HG03097 (cell line): ENCODE measurements at regions not wholly inside any gene's neighbourhood (a gene's known extent, or its start where the extent isn't known, plus 50 kb on each side); places are given as distances from the start of the nearest gene placed in this dataset.
"Not testable (repeated sequence)": the region's sequence is repeated elsewhere in the genome, so short reads cannot be mapped to it uniquely, and the experiment has no call there.

Experiments
- ATAC-seq: cut with Tn5 transposase; IDR thresholded peaks from one replicate; pipeline ENCODE4 v1.9.1; 2021; ENCODE audit not compliant: unreplicated experiment, low FRiP score

DNA sequence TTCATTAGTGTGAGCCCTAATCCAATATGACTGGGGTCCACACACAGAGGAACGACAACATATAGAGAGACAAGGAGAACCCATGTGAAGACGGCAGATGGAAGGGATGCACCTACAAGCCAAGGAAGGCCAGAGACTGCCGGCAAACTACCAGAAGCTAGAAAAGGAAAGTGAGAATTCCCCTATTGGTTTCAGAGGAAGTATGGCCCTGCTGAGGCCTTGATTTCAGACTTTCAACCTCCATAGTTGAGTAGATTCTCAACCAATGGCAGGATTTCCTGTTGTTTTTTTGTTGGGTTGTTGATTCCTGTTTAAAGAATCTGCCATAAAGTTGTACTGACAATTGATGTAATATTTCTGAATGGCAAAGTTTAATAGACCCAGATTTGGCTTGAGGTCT lies 241.5 kb downstream of the SATB2 start:
- no peak for ATAC-seq

DNA sequence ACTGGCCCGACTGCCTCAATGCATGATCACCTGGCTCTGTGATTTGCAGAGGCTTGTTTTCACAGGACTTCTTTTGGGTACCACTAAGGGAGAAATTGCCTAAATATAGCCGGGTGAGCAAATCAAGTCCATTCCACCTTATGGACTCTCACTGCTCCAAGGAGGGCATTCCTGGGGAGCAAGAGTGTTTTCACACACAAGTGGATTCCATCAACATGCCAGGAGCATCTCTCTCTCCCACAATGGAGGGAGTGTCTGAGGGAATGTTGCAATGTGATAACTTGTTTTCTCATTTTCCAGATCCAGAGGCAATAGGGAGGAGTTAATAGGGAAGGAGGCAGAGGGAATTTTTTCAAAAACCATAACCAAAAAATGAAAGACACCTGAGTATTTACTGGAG lies 250.7 kb downstream of the SATB2 start:
- ATAC-seq: no peak

DNA sequence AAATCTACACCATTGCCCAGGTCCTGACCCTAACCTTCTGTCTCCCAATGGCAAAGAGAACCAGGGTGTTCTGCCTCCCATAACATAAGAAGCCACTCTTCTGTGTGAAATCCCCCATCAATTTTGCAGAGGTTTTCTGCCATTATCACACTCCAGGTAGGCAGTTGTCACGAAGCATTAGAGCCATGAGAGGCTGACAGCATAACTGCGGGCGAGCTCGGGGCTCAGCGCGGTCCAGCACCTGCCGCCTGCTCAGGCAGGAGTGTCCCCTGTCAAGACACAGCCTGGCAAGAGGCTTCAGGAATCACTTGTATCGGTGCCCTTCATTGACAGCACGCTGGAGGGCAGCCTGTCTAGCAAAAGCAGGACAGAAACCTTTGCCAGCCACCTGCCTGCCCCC lies 251.2 kb downstream of the SATB2 start:
- no peak for ATAC-seq

DNA sequence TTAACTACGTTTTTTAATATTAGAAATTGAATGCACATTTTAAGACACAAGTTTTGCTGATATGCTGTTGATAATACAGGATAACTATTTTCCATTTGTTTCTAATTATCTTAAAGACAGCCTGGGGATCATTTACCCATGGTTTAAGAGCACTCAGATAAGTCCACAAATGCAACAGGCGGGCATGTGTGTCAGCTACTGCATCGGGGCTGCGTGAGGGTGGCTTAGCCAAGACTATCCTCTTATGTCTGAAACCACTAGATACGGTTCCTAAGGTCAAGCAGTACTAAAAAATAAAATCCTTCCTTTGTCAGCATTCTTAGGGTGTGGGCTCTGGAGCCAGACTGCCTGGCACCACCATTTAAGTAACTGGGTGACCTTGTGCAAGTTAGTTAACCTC lies 254.8 kb downstream of the SATB2 start:
- ATAC-seq: no peak

DNA sequence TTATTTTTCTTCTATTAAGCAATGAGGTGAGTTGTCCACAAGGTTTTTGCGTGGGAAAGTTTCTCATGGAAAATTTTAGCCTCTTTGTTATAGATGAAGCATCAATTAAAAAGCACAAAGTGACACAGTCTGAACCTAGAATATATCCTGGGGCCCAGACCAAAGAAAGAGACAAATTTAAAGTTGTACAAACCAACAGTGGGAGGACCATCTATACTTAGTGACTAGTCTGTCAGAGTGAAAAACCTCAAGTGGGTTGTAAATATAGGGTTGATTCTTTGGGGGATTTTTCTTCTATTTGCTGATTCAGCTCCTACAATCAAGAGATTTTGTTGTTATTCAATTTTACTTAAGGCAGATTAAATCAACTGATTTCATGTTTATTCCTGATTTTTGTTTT lies 256.2 kb downstream of the SATB2 start:
- ATAC-seq: no peak

DNA sequence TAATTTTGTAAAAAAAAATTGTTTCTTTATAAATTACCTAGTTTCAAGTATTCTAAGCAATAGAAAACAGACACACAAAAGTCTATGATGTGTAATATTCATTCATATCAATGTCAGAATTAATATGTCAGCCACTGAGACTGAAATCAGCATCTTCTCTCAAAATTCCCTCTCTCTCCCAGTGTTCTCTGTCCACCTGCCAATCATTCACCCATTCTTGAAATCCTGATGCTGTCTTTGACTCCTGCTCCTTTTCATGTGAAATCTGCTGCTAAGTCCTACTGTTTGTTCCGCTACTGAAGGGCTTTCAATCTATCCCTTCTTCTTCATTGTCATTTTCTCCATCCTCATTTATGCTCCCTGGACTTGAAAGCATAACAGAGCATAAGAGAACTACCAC lies 257.9 kb downstream of the SATB2 start:
- no peak for ATAC-seq

DNA sequence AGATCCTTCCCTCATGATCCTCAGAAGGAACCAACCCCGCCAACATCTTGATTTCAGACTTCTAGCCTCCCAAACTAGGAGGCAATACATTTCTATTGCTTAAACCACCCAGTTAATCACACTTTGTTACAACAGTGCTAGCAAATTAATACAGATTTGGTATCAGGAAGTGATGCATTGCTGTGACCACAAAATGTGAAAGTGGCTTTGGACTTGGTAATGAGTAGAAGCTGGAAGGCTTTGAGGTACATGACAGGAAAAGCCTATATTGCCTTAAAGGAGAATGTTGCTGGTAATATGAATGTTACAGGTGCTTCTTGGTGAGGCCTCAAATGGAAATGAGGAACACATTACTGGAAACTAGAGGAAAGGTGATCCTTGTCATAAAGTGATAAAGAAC lies 260.3 kb downstream of the SATB2 start:
- no peak for ATAC-seq

DNA sequence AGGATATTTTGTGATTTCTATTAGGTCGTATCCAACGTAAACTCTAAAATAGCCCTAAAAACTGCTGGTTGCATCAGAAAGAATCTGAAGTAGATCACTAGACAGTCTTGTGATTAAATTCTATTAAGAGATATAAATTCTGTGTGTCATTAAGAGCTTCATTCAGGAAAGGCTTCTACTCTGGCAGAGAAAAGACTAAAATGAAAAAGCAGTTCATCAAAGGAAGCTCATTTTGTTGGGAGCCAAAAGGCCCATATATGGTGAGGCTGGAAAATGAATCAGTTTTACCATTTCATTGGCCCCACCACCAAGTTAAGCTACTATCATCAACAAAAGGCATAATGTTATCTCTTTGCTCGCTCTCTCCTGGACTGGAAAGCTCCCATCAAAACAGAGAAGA lies 261.1 kb downstream of the SATB2 start:
- ATAC-seq: no peak

DNA sequence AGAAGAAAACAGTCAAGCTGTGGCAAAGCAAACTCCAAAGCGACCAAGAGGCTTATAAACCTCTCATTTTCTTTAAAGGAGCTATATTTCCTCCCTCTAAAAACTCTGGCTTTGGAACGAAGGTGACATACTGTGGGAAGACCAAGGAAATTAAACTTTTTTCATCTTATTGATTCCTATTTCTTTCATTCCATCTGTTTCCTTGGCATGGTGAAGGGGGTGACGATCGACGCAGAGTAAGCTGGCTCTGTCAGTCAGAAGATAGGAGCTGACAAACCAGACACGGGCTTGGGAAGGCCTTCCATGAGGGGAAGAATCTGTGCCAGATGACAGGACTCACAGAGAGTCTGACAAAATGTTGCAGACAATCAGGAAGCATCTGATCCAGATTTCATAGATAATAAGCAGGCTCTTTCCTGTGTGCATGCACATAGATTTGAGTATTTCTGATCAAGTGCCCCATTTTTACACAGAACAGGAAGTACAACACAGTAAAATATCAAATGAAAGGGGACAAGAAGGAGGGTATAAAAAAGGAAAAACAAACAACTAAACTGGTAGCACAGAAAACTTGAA lies 261.7 kb downstream of the SATB2 start:
- ATAC-seq: no peak

DNA sequence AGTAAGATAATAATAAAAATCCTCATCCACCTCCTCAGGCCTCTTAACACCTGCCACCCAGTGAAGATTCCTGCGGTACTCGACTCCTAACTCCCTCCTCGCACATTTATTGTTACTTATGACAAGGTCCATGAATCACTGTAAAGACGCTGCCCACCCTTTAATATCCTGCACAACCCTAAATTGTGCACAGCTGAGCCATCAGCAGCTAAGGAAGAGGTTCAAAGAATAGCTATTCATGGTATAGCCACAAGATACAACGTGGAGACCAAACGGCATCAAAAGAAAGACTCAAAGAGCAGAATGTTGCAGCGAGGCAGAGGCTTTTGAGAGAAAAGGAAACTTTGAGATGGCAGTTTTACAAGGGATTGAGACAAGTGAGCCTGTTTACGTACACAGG lies 266.3 kb downstream of the SATB2 start:
- no peak for ATAC-seq

DNA sequence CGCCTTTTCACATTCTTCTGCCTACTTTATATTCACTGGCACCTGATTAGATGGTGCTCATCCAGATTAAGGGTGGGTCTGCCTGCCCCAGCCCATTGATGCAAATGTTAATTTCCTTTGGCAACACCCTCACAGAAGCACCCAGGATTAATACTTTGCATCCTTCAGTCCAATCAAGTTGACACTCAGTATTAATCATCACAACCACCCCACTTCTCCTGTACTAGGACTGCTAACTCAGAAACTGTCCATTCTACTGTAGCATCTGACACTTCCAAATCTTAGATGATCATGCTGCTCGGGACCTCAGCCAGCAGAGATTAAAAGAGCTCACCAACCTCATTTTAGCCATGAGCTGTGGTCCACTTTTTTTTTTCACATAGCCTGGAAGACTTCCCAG lies 268.5 kb downstream of the SATB2 start:
- no peak for ATAC-seq

DNA sequence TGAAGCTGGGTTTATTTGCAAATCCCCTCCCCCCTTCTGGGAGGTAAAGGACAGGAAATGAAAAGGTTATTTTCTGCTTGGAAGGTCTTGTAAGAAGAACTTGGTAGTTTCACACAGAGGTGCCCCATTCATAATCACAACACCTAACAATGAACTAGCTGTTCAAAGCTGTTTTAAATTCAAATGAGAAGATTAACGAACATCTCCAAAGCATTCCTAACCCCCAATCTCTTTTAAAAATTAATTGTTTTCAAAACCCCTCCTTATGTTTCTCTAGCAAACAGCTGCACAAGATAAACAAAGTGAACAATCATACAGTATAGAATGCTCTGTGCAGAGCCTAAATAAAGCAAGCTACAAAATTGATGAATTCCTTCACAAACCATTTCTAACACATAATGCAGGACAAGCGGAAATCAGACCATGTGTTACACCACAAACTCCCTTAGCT lies 271.4 kb downstream of the SATB2 start:
- ATAC-seq: no peak

DNA sequence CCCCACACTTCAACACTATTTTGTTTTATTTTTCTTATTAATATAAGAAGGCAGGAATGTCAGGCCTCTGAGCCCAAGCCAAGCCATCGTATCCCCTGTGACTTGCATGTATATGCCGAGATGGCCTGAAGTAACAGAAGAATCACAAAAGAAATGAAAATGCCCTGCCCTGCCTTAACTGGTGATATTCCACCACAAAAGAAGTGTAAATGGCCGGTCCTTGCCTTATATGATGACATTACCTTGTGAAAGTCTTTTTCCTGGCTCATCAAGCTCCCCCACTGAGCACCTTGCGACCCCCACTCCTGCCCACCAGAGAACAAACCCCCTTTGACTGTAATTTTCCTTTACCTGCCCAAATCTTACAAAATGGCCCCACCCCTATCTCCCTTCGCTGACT lies 272.6 kb downstream of the SATB2 start:
- ATAC-seq: not testable (repeated sequence)

DNA sequence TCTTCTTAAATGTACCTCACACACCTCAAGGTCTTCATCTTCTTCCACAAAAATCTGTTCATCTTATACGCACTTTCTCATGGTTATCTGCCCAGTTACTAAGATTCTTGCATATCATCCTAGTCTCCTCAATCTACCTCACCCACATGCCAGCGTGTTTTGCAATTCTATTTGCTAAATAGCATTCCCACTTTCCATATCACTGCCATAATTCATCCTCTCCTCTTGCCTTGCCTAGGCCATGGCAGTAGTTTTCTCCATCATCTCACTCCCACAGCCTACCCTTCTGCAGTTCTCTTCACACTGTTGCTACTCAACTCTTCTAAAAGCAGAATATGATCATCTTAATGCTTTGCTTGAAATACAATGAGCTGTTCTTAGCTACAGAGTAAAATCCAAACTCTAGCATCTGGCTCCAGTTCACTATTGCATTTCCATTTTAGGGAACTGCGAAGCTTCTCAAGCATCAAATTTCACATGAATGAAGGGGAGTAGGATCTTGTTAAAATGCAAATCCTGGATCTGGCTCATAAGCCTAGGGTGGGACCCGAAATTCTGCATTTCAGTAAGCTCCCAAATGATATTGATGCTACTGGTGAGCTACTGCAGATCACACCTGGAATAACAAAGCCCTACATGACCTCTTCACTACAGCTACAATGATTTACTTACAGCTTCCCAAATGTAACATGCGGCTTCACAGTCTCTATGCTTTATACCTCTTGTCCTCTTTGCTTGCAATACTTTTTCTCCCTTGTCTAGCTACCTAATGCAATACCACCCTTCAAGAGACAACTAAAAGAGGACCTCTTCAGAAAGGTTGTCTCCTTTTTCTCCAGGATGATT lies 293.9 kb downstream of the SATB2 start:
- ATAC-seq: no peak

DNA sequence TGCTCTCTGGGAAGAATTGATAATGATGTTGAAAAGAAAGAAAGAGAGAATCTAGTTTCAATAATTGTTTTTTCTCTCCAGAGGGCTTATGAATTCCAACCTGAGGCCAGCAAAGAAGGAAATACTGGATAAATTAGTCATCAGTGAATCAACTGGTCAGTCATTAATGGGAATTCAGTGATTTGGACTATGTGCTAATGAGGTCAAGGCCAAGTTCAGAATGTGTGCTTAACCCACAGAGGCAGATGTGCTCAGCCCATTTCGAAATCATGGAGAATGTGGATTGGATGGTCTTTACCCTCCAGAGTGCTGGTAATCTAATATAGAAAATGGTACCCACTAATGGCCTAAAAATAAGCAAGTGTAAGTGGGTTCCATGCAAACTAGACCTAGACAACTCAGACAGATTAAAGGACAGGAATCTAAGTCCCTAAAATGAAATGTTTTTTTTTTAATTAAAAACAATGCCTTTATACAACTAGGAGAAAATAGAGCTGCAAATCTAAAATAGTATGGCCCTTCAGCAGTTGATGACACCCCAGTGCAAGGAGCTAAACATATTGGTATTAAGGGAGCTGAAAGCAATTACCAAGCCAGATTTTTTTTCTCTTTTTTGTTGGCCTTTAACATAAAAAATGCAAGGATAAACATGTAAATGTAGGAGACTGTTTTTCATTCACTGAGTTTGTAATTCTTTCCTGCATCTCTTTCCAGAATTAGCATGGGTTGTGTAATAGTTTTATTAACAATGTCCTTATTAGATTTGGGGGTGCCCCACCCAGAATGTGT lies 296.9 kb downstream of the SATB2 start:
- ATAC-seq: no peak

DNA sequence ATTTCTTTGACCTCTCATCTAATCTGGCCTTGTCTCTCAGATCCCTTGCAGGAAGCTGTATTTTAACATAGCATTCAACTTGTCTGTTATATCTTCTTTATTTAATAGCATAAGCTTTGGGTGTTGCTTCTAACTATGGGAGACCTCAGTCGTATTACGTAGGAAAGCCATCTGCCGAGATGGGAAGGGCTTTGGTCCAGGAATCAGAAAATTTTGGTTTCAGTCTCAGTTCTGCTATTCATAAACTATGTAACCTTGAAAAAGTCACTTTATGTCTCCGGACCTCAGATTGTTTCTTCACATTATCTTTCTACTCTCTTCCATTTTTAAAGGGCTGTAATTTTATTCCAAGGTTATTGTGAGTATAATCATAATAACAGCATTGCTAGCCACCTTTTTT lies 297.7 kb downstream of the SATB2 start:
- ATAC-seq: no peak

DNA sequence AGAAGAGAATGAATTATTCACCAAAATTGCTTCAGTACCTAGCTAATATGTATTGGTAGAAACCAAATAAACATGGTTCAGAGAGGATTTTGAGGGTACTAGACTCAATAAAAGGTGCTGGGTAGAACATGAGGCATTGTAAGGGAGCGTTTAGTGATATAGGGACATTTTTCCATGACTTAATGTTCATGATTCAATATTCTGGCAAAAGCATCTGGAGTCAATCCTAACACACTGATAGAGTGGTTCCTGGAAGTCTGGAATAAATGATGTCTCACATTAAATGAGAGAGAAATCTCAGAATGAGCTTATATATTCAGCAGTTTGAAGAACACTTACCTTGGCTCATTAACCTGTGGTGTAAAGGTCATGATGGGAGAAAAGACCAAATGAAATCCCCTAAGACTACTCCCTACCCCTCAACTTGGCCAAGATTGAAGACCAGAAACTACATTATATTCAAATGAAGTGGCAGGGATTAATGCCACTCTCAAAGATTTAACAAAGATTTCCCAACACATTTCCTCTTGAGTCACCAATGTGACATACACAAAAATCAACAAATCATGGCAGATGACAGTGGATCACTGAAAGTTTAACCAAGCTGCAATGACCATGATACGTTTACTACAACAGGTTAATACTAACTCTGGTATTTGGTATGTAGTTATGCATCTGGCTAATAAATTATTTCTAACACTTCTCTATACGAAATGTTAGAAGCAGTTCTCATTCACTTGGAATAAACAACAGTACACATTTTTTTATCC lies 309.5 kb downstream of the SATB2 start:
- ATAC-seq: no peak

DNA sequence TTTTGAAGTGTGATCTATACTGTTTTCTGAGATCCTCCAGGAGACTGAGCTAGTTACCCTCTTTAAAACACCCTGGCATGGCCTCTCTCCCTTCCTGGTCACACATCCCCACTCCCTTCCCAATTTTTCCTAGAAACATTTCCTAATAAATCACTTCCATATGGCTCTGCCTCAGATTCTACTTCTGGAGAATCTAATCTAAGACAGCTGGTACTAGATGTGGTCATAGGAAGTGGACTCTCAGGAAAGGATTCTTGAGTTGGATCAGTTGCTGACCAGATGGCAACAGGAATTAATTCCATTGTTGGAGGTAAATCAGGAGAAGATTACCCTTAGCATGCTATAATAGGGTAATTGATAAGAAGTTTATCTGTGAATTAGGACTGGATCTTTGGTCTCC lies 310.5 kb downstream of the SATB2 start:
- no peak for ATAC-seq

DNA sequence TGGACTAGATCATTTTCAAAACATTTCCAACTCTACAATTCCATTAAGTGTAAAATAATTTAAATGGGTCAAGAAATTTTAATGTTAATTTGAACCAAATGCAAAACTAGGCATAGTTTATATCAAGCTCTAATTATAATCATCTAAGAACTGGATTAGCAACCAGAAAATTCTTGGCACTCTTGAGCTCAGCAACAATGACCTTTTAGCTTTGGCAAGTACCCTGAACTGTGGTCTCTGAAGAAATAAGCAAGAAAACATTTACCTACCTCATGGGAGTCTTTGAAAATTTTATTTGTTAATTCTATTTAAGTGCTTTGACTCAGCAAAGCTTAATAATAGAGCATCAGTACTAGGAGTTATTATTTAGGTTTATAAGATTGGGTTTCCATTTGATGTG lies 313.2 kb downstream of the SATB2 start:
- ATAC-seq: no peak

DNA sequence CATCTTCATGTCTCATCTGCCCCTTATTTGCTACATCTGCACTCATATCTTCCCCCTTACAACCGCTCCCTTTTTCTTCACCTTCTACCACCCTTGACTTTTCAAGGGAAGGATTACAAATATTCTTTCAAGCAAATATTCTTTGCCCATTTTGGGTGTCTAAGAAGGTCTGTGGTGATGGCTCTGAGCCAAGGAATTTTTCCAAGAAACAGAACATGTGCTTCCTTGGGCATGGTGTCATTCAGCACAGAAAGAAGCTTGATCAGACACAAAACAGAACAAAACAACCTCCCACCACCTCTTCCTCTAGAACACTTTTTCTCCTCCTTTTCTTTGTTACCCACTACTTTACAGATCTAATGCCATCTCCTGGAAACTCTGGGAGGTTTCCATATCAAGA lies 313.7 kb downstream of the SATB2 start:
- no peak for ATAC-seq

DNA sequence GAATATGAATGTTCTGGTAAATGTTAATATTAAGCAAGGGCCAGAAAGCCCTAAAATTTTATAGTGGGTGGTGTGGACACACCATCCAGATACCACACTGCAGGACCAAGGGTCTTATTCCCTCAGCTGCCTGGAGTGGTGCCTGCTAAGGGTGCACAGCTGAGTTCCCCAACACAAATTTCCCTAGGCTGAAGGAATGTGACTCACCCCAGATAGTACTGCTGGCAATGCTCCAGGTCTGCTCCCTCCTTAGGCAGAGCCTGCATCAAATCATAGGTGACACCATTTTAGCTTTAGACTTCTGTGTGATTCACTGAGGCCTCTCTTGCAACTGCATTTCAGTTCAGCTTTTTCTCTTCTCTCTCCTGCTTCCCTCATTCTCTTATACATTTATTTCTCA lies 321.1 kb downstream of the SATB2 start:
- ATAC-seq: no peak
